GM19452 (cell line): ENCODE measurements at regions not wholly inside any gene's neighbourhood (a gene's known extent, or its start where the extent isn't known, plus 50 kb on each side); places are given as distances from the start of the nearest gene placed in this dataset.
A peak's percentile ranks its signal among the peaks of the same experiment; 100 is the strongest.

ENCODE experiments used
- ATAC-seq: cut with Tn5 transposase; IDR thresholded peaks from one replicate; pipeline ENCODE4 v1.9.1; 2021; ENCODE audit not compliant: unreplicated experiment

GRCh38 chr3:107028086-107028485 lies 349.2 kb upstream of the CCDC54 start:
- ATAC-seq = no peak

DNA sequence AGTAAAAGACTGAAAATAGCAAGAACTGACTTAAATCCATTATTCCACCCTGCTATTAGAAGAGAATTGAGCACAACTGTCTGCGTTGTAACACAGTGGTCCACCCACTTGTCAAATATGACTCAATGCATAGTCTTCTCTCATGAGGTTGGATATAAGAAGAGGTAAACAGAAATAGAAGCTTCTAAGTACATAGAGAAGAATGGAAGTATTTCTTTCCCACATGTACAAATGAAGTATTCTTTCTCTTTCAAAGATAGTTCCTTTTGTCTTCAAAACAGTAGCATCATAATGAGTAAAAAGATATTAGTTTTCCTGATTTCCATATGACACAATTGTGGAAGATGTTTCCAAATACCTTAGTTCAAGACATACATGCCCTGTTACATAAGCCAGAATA lies 348.6 kb upstream of the CCDC54 start:
- ATAC-seq = no peak

DNA sequence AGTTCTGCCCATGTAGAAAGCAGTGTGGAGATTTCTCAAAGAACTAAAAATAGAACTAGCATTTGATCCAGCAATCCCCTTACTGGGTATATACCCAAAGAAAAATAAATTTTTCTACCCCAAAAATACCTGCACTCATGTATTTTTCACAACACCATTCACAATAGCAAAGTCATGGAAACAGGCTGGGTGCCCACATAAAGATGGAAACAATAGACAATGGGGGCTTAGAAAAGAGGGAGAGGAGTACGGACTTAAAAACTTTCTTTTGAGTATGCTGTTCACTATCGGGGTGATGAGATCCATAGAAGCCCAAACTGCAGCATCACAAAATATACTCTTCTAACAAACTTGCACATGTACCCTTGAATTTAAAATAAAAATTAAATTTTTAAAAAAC lies 345.1 kb upstream of the CCDC54 start:
- no peak for ATAC-seq

DNA sequence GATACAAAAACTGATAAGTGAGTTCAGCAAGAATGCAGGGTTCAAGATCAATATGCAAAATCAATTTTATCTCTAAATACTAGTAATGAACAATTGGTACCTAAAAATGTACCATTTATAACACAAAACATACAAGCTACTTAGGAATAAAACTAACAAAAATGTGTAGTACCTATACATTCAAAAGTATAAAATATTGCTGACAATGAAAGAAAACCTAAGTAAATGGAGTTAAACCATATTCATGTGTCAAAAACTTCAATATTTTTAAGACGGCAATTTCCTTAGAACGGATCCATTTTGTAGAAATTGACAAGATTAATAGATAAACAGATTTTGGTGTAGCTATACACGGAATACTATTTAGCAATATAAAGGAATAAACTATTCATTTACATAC lies 343.1 kb upstream of the CCDC54 start:
- ATAC-seq = no peak

- no peak for ATAC-seq
Observed at GRCh38 chr3:107035176-107035575, 342.1 kb upstream of the CCDC54 start.

GRCh38 chr3:107044677-107045076 lies 332.6 kb upstream of the CCDC54 start:
- ATAC-seq = no peak

DNA sequence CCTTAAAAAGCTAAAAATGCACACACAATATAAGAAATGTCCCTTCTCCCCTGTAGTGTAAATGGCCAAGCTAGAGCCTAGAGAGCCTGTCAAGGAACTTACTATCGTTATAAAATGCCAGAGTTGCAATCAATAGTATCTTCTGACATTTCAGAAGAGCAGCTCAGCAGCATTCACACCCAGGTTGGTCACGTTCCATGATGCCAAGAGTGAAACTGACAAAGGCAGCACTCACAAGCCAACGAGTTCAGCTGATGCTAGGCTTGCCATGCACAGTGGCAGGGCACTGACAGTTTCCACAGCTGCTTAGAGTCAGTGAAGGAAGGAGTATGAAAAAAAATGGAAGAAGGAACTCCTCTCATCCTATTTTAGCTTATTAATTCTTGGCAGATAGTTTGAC lies 331.4 kb upstream of the CCDC54 start:
- ATAC-seq = no peak

- ATAC-seq = no peak
Observed at GRCh38 chr3:107055181-107055942, 321.9 kb upstream of the CCDC54 start.

GRCh38 chr3:107061466-107061865 lies 315.8 kb upstream of the CCDC54 start:
- no peak for ATAC-seq

GRCh38 chr3:107062310-107062709 lies 314.9 kb upstream of the CCDC54 start:
- no peak for ATAC-seq

DNA sequence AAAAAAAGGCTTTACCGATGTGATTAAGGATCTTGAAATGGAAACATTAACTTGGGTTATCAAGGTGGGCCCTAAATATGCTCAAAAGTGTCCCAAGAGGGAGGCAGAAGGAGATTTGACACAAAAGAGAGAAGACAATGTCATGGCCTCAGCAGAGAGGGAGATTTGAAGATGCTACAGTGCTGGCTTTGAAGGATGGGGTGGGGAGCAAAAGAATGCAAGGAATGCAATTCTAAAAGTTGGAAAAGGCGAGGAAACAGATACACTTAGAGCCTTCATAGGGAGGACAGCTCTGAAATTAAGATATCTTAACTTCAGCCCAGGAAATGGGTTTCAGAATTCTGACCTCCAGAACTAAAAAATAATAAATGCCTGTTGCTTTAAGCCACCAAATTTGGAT lies 314.5 kb upstream of the CCDC54 start:
- ATAC-seq = no peak

DNA sequence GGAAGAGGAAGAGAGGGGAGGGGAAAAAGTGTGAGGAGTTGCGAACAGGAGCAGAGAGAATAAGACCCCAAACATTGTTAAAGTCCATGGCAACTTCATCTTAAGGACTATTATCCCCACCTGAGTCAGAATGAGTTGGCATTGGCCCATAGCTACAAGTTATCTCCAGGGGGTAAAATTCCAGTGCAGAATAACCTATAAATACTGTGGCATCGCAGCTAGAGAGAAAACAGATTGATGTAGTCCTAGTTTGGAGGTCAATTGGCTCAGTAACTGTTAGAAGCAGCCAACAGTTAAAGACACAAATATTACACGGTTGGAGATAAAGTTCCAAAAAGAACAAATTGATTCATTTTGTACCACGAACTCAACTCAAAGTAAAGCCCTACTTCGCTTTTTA lies 313.9 kb upstream of the CCDC54 start:
- no peak for ATAC-seq

GRCh38 chr3:107064405-107065060 lies 312.7 kb upstream of the CCDC54 start:
- peak; percentile 89 for ATAC-seq

DNA sequence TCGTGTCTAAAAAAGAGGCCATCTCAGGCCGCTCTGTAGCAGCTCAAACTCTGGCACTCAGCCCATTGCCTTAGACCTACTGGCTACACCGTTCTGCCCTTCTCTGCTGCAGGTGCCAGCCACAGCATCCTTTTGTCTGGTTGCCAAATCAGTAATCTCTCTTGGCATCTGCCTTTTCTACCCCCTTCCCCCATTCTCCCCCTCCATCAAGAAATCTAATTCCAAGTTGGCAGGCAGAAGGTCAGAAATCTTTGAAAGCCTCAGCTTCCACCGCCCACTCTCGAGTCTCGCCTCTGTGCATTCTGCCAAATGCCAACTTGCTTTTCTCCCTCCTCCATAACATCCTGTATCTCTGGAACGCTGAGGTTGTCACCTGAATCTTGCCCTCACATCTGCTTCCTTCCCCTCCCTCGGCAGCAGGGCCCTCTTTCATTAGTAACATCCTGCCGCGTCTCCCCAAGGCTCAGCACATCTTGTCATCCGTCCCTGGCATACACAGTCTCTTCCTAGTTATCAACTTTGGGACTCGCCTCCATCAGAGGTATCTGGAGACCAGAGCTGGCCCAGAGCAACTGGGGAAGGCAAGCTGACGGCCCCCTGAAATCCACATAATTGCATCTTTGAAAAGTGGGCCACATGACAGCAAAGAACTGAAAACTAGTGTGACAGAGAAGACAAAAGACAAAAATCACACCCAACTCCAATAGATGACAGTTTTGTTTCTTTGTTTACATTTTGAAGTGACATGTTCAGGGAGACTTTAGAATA lies 312.0 kb upstream of the CCDC54 start:
- ATAC-seq = no peak

GRCh38 chr3:107067421-107067820 lies 309.8 kb upstream of the CCDC54 start:
- no peak for ATAC-seq

DNA sequence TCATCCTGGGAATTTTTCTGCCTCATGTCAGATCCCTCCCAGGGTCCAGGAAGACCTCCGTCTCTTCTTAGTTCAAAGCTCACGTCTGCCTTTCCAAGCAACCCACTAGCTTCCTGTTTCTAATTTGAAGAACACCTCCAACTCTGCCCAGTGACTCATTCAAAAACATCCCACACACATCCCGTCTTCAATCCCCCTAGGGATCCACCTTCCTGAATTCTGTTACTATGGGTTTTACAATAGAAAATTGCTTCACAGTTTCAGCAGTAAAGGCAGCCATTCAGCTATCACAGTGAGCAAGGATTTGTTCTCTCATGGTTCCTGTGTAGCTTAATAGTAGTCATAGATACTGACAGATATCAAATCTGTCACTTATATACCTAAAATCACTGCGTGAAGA lies 308.3 kb upstream of the CCDC54 start:
- ATAC-seq = no peak

- ATAC-seq = no peak
Observed at GRCh38 chr3:107076946-107077345, 300.3 kb upstream of the CCDC54 start.

GRCh38 chr3:107077391-107077790 lies 299.8 kb upstream of the CCDC54 start:
- no peak for ATAC-seq

- ATAC-seq = no peak
Observed at GRCh38 chr3:107082527-107082926, 294.7 kb upstream of the CCDC54 start.

DNA sequence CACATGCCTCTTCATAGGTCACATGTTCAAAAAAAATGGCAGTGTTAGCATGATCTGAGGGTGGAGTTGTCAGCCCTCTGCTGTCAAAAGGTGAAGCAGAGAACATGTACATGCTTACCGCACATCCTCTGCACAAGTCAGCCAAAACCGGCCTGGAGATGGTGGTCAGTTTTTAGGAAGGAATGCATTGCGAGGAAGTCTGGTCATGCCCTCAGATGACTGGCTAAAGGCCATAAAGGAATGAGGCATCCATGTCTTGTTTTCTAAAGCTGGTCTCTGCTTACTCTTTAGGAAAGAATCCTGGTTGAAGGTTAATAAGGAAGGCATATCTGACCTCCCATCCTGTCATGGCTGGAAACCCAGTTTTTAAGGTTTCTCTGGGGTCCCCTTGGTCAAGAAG lies 292.0 kb upstream of the CCDC54 start:
- ATAC-seq = no peak

GRCh38 chr3:107092121-107092520 lies 285.1 kb upstream of the CCDC54 start:
- no peak for ATAC-seq

- no peak for ATAC-seq
Observed at GRCh38 chr3:107098864-107099263, 278.4 kb upstream of the CCDC54 start.
